Epithelial cell of prostate (primary cell): ENCODE measurements at regions not wholly inside any gene's neighbourhood (a gene's known extent, or its start where the extent isn't known, plus 50 kb on each side); places are given as distances from the start of the nearest gene placed in this dataset.

Experiments used
- DNase-seq: peaks from one replicate; pipeline ENCODE4 v3.0.0-alpha.2; 2011; ENCODE audit warnings: low read depth, low spot score
- H3K27ac ChIP-seq: fragments of 450-650 bp; 2 replicates; pipeline ENCODE4 v1.5.1; 2017; ENCODE audit warnings: mild to moderate bottlenecking

GRCh38 chr11:122524898-122525297 is 130.6 kb upstream of the UBASH3B start:
- DNase-seq, result no peak
- no peak overlapping the region for H3K27ac ChIP-seq

GRCh38 chr11:122523846-122524805 is 131.4 kb upstream of the UBASH3B start:
- DNase-seq, result peak; percentile 12
- peak overlapping the region; percentile 34 for H3K27ac ChIP-seq

- DNase-seq, result no peak
- H3K27ac ChIP-seq, result no peak overlapping the region
These were observed 133.9 kb upstream of the UBASH3B start for GRCh38 chr11:122521626-122522025.

- no peak for DNase-seq
- H3K27ac ChIP-seq, result no peak overlapping the region
These were observed 137.8 kb upstream of the UBASH3B start for GRCh38 chr11:122517403-122518379.

- H3K27ac ChIP-seq, result no peak overlapping the region
- no peak for DNase-seq
These were observed 138.8 kb upstream of the UBASH3B start for GRCh38 chr11:122516686-122517085.

- no peak for DNase-seq
- no peak overlapping the region for H3K27ac ChIP-seq
These were observed 141.5 kb upstream of the UBASH3B start for GRCh38 chr11:122513997-122514396.

- DNase-seq, result no peak
- H3K27ac ChIP-seq, result no peak overlapping the region
These were observed 142.2 kb upstream of the UBASH3B start for GRCh38 chr11:122513328-122513727.

GRCh38 chr11:122512688-122513087 is 142.8 kb upstream of the UBASH3B start:
- no peak overlapping the region for H3K27ac ChIP-seq
- no peak for DNase-seq

GRCh38 chr11:122509899-122510298 is 145.6 kb upstream of the UBASH3B start:
- DNase-seq, result no peak
- H3K27ac ChIP-seq, result no peak overlapping the region

GRCh38 chr11:122509091-122509490 is 146.4 kb upstream of the UBASH3B start:
- no peak for DNase-seq

GRCh38 chr11:122505304-122506006 is 150.1 kb upstream of the UBASH3B start:
- DNase-seq, result peak; percentile 37
- no peak overlapping the region for H3K27ac ChIP-seq

More at GRCh38 chr11:122509091-122509490, 146.4 kb upstream of the UBASH3B start:
- no peak overlapping the region for H3K27ac ChIP-seq

- peak; percentile 14 for DNase-seq
These were observed 161.3 kb upstream of the UBASH3B start for GRCh38 chr11:122494221-122494620.

GRCh38 chr11:122491509-122491908 is 164.0 kb upstream of the UBASH3B start:
- DNase-seq, result peak; percentile 62
- H3K27ac ChIP-seq, result peak overlapping the region; percentile 26

More at GRCh38 chr11:122494221-122494620, 161.3 kb upstream of the UBASH3B start:
- H3K27ac ChIP-seq, result no peak overlapping the region

- no peak overlapping the region for H3K27ac ChIP-seq
- no peak for DNase-seq
These were observed 166.4 kb upstream of the UBASH3B start for GRCh38 chr11:122488892-122489706.

- H3K27ac ChIP-seq, result no peak overlapping the region
- no peak for DNase-seq
These were observed 167.9 kb upstream of the UBASH3B start for GRCh38 chr11:122487669-122488068.

- DNase-seq, result no peak
These were observed 168.6 kb upstream of the UBASH3B start for GRCh38 chr11:122486793-122487495.

GRCh38 chr11:122478986-122479385 is 176.5 kb upstream of the UBASH3B start:
- no peak overlapping the region for H3K27ac ChIP-seq
- no peak for DNase-seq

More at GRCh38 chr11:122486793-122487495, 168.6 kb upstream of the UBASH3B start:
- no peak overlapping the region for H3K27ac ChIP-seq

GRCh38 chr11:122468965-122469364 is 186.6 kb upstream of the UBASH3B start:
- H3K27ac ChIP-seq, result no peak overlapping the region
- no peak for DNase-seq
